GM23248 (cell line): ENCODE measurements at regions not wholly inside any gene's neighbourhood (a gene's known extent, or its start where the extent isn't known, plus 50 kb on each side); places are given as distances from the start of the nearest gene placed in this dataset.

Source experiments
- EZH2 ChIP-seq: fragments of 200-600 bp; sonication (generic); IDR thresholded peaks from 2 replicates; pipeline ENCODE4 v1.6.1; 2018; ENCODE audit warnings: antibody characterized with exemption, mild to moderate bottlenecking; ENCODE audit not compliant: insufficient read depth, poor library complexity, severe bottlenecking
- EZH2phosphoT487 ChIP-seq: fragments of 200-600 bp; sonication (generic); IDR thresholded peaks from 2 replicates; pipeline ENCODE4 v1.6.1; 2018; ENCODE audit warnings: antibody characterized with exemption, moderate library complexity, mild to moderate bottlenecking, low read depth; ENCODE audit not compliant: insufficient read depth

DNA sequence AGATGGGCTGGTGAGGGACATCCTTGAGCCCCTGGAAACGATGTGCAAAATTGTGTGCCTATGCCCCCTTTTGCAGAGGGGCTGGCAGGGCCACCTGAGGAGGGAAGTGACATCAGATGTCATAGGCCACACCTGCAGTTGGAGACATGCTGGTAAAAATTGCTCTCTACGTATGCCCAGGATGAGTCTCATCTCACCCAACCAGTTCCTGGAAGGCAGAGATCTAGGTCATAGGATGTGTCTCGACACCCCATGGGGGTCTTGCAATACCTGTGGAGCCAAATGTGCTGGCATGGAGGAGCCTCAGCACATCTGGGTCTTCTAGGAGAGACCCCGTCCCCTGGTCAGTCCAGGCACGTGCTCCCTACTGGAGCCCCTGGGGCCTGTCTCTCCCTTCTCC is 96.5 kb upstream of the TLE3 start:
- TF ChIP-seq EZH2, result no peak
- TF ChIP-seq EZH2phosphoT487, result no peak
